GM23338 (cell line): ENCODE measurements at regions not wholly inside any gene's neighbourhood (a gene's known extent, or its start where the extent isn't known, plus 50 kb on each side); places are given as distances from the start of the nearest gene placed in this dataset.

Experiments
- ATAC-seq: fragments of 200-7000 bp; cut with Tn5 transposase; 3 replicates; pipeline ENCODE4 v1.9.1; 2020
- DNase-seq: peaks from one replicate; pipeline ENCODE4 v3.0.0-alpha.2; 2015; ENCODE audit warnings: low spot score
- H2AFZ ChIP-seq: fragments of 200-600 bp; sonication (generic); 2 replicates; pipeline ENCODE4 v1.8.0; 2016; ENCODE audit warnings: antibody characterized with exemption, mild to moderate bottlenecking, moderate library complexity
- H3F3A ChIP-seq: fragments of 200-600 bp; sonication (generic); replicated peaks from 2 replicates; pipeline ENCODE4 v1.8.0; 2017; ENCODE audit warnings: antibody characterized with exemption, mixed run types, low read depth
- H3K27ac ChIP-seq: fragments of 200-600 bp; sonication (generic); 2 replicates; pipeline ENCODE4 v1.6.1; 2016; ENCODE audit warnings: low read depth
- H3K27me3 ChIP-seq: fragments of 200-600 bp; sonication (generic); 2 replicates; pipeline ENCODE4 v1.8.0; 2016; ENCODE audit warnings: mild to moderate bottlenecking, mixed run types, moderate library complexity; ENCODE audit not compliant: insufficient read depth
- H3K36me3 ChIP-seq: fragments of 200-600 bp; sonication (generic); 2 replicates; pipeline ENCODE4 v1.8.0; 2016; ENCODE audit warnings: mild to moderate bottlenecking; ENCODE audit not compliant: insufficient read depth
- H3K4me1 ChIP-seq: fragments of 200-600 bp; sonication (generic); 2 replicates; pipeline ENCODE4 v1.8.0; 2016; ENCODE audit warnings: mild to moderate bottlenecking, moderate library complexity; ENCODE audit not compliant: insufficient read depth
- H3K4me2 ChIP-seq: fragments of 200-600 bp; sonication (generic); 2 replicates; pipeline ENCODE4 v1.7.1; 2017; ENCODE audit warnings: mixed run types
- H3K4me3 ChIP-seq: fragments of 200-600 bp; sonication (generic); 2 replicates; pipeline ENCODE4 v1.6.1; 2016; ENCODE audit warnings: mixed run types
- H3K79me2 ChIP-seq: fragments of 200-600 bp; sonication (generic); replicated peaks from 2 replicates; pipeline ENCODE4 v1.8.0; 2017; ENCODE audit warnings: mild to moderate bottlenecking; ENCODE audit not compliant: insufficient read depth
- H3K9me2 ChIP-seq: fragments of 200-600 bp; sonication (generic); 2 replicates; pipeline ENCODE4 v1.8.0; 2017; ENCODE audit not compliant: insufficient read depth
- H4K20me1 ChIP-seq: fragments of 200-600 bp; sonication (generic); replicated peaks from 2 replicates; pipeline ENCODE4 v1.8.0; 2017; ENCODE audit warnings: mild to moderate bottlenecking; ENCODE audit not compliant: insufficient read depth
- H3K27ac Mint-ChIP-seq: 2 replicates; pipeline ENCODE4 v1.8.0; 2020; ENCODE audit warnings: inconsistent platforms, mild to moderate bottlenecking, moderate library complexity, mixed read lengths
- H3K27me3 Mint-ChIP-seq: 3 replicates; pipeline ENCODE4 v1.8.0; 2022; ENCODE audit warnings: low read depth, mild to moderate bottlenecking, moderate library complexity, mixed read lengths, inconsistent platforms; ENCODE audit not compliant: insufficient read depth, poor library complexity
- H3K36me3 Mint-ChIP-seq: 3 replicates; pipeline ENCODE4 v1.8.0; 2021; ENCODE audit warnings: low read depth, mild to moderate bottlenecking, inconsistent platforms, moderate library complexity, mixed read lengths
- H3K4me1 Mint-ChIP-seq: 3 replicates; pipeline ENCODE4 v1.8.0; 2020; ENCODE audit warnings: mild to moderate bottlenecking, inconsistent platforms, mixed read lengths
- H3K4me3 Mint-ChIP-seq: 3 replicates; pipeline ENCODE4 v1.8.0; 2021; ENCODE audit warnings: moderate library complexity, mild to moderate bottlenecking, inconsistent platforms, mixed read lengths
- H3K9me3 Mint-ChIP-seq: 3 replicates; pipeline ENCODE4 v1.8.0; 2020; ENCODE audit warnings: moderate library complexity, mild to moderate bottlenecking, inconsistent platforms, mixed read lengths
- CTCF ChIP-seq, 2 experiments: fragments of 200-600 bp in 1 of 2; sonication (generic) in 1 of 2; conservative IDR thresholded peaks; 2 replicates each; pipeline versions ENCODE4 v1.5.1 to v1.6.1; 2016 to 2017; ENCODE audit warnings: antibody characterized with exemption in 2 of 2, low read depth in 2 of 2, mild to moderate bottlenecking in 2 of 2, moderate library complexity in 1 of 2
- ETS1 ChIP-seq: IDR thresholded peaks from 2 replicates; pipeline ENCODE4 v1.6.1; 2016; ENCODE audit warnings: antibody characterized with exemption
- NANOG ChIP-seq: IDR thresholded peaks from 2 replicates; pipeline ENCODE4 v1.6.1; 2016; ENCODE audit warnings: antibody characterized with exemption, borderline replicate concordance
- STAT1 ChIP-seq: IDR thresholded peaks from one replicate; pipeline ENCODE4 v1.6.1; 2016; ENCODE audit warnings: antibody characterized with exemption; ENCODE audit not compliant: unreplicated experiment
- ZNF462 ChIP-seq: fragments of 250-450 bp; sonication (Bioruptor Pico); IDR thresholded peaks from 2 replicates; pipeline ENCODE4 v1.5.0; 2020; ENCODE audit warnings: mild to moderate bottlenecking, moderate library complexity

GRCh38 chr2:220562375-220563140 is 935.1 kb downstream of the SLC4A3 start (continued):
- no peak for TF ChIP-seq ZNF462
- TF ChIP-seq STAT1, result no peak

GRCh38 chr2:220568296-220568695 is 940.9 kb downstream of the SLC4A3 start:
- H3K79me2 ChIP-seq, result no peaks in the 10 kb centered on the region
- H3K27ac Mint-ChIP-seq, result no peak overlapping the region
- H3K4me1 Mint-ChIP-seq, result peaks cover 11% of the 10 kb centered on the region; the same call in 2 of the 3 replicates
- no peak overlapping the region for H3K4me3 Mint-ChIP-seq
- H3K4me1 ChIP-seq, result no peaks in the 10 kb centered on the region
- H3K36me3 Mint-ChIP-seq, result no peaks in the 10 kb centered on the region
- no peak for DNase-seq
- no peak overlapping the region for H3K4me2 ChIP-seq
- 0 out of 2 replicates have a peak overlapping the region, but pooled peaks have one; percentile 10 for H2AFZ ChIP-seq
- H3K27me3 Mint-ChIP-seq, result peaks cover 2% of the 10 kb centered on the region
- H3K9me2 ChIP-seq, result peaks cover 14% of the 10 kb centered on the region; the same call in 1 of the 2 replicates
- H3K4me3 ChIP-seq, result no peak overlapping the region
- no peak for ATAC-seq
- no peaks in the 10 kb centered on the region for H3K36me3 ChIP-seq
- no peaks in the 10 kb centered on the region for H4K20me1 ChIP-seq
- no peaks in the 10 kb centered on the region for H3F3A ChIP-seq
- H3K27ac ChIP-seq, result no peak overlapping the region
- no peaks in the 10 kb centered on the region for H3K27me3 ChIP-seq
- H3K9me3 Mint-ChIP-seq, result no peaks in the 10 kb centered on the region
- TF ChIP-seq ETS1, result no peak
- no peak for TF ChIP-seq CTCF (conservative IDR thresholded peaks at IDR 0.05; ENCODE audit: low read depth in 2 of 2)
- no peak for TF ChIP-seq NANOG
- TF ChIP-seq ZNF462, result no peak
